Common myeloid progenitor, CD34-positive (primary cell): ENCODE measurements at regions not wholly inside any gene's neighbourhood (a gene's known extent, or its start where the extent isn't known, plus 50 kb on each side); places are given as distances from the start of the nearest gene placed in this dataset.
"Not testable (repeated sequence)": the region's sequence is repeated elsewhere in the genome, so short reads cannot be mapped to it uniquely, and the experiment has no call there.

Experiments used
- CTCF ChIA-PET: fragments of 350-600 bp; sonication (Branson Sonifier 250); formaldehyde crosslinking; loops from one replicate; lab custom pipeline; 2021; ENCODE audit warnings: antibody characterized with exemption; lab: Charles Lee
- POLR2A ChIA-PET: fragments of 350-600 bp; sonication (Branson Sonifier 250); formaldehyde crosslinking; loops from one replicate; lab custom pipeline; 2021; ENCODE audit warnings: antibody characterized with exemption; lab: Charles Lee
- DNase-seq, 3 donors: peaks; one replicate each; pipeline versions ENCODE4 v3.0.0 to v3.0.0-alpha.2; 2013
- H3K27ac ChIP-seq, 2 experiments: 1 replicate in 1 of 2; 2 replicates in 1 of 2; pipeline ENCODE4 v1.7.0; 2013; ENCODE audit warnings: inconsistent platforms in 2 of 2, low read length in 2 of 2, mild to moderate bottlenecking in 2 of 2, low read depth in 1 of 2, moderate library complexity in 1 of 2; ENCODE audit not compliant: severe bottlenecking in 2 of 2, insufficient read depth in 1 of 2, poor library complexity in 1 of 2
- H3K27me3 ChIP-seq, 5 experiments: replicated peaks in 2 of 5; 1 replicate in 3 of 5; 2 replicates in 2 of 5; pipeline versions ENCODE4 v1.6.1 to v1.7.0; 2013; ENCODE audit warnings: low read length in 4 of 5, mild to moderate bottlenecking in 2 of 5, moderate library complexity in 2 of 5, inconsistent platforms in 1 of 5; ENCODE audit not compliant: insufficient read depth in 5 of 5, control insufficient read depth in 4 of 5
- H3K36me3 ChIP-seq, 4 experiments: 1 replicate in 2 of 4; 2 replicates in 2 of 4; pipeline versions ENCODE4 v1.6.1 to v1.7.0; 2013; ENCODE audit warnings: low read length in 3 of 4, control low read depth in 1 of 4, mild to moderate bottlenecking in 1 of 4; ENCODE audit not compliant: control insufficient read depth in 4 of 4, insufficient read depth in 4 of 4
- H3K4me1 ChIP-seq, 4 experiments: 1 replicate in 3 of 4; 2 replicates in 1 of 4; pipeline versions ENCODE4 v1.6.1 to v1.7.1; 2013; ENCODE audit warnings: low read length in 3 of 4, mild to moderate bottlenecking in 3 of 4, control low read depth in 1 of 4, inconsistent platforms in 1 of 4, moderate library complexity in 1 of 4; ENCODE audit not compliant: control insufficient read depth in 4 of 4, insufficient read depth in 4 of 4; ENCODE audit errors: control extremely low read depth in 1 of 4
- H3K4me3 ChIP-seq, 7 experiments: 1 replicate in 4 of 7; 2 replicates in 3 of 7; pipeline versions ENCODE4 v1.5.1 to v1.7.0; 2013; ENCODE audit warnings: mild to moderate bottlenecking in 7 of 7, low read length in 6 of 7, moderate library complexity in 6 of 7, inconsistent platforms in 2 of 7, low read depth in 2 of 7, control low read depth in 1 of 7; ENCODE audit not compliant: insufficient read depth in 4 of 7, control insufficient read depth in 1 of 7; ENCODE audit errors: extremely low read depth in 1 of 7
- H3K9me3 ChIP-seq, 5 experiments: 1 replicate in 4 of 5; 2 replicates in 1 of 5; pipeline versions ENCODE4 v1.6.1 to v1.7.1; 2013; ENCODE audit warnings: low read length in 4 of 5, mild to moderate bottlenecking in 2 of 5, inconsistent platforms in 1 of 5, low read depth in 1 of 5, moderate library complexity in 1 of 5; ENCODE audit not compliant: control insufficient read depth in 4 of 5, insufficient read depth in 2 of 5; ENCODE audit errors: control extremely low read depth in 1 of 5
- WGBS: methylation state at CpG from one replicate; pipeline ENCODE4 v1.1.5; 2013; ENCODE audit not compliant: insufficient coverage; 5-methylcytosine and 5-hydroxymethylcytosine counted together

DNA sequence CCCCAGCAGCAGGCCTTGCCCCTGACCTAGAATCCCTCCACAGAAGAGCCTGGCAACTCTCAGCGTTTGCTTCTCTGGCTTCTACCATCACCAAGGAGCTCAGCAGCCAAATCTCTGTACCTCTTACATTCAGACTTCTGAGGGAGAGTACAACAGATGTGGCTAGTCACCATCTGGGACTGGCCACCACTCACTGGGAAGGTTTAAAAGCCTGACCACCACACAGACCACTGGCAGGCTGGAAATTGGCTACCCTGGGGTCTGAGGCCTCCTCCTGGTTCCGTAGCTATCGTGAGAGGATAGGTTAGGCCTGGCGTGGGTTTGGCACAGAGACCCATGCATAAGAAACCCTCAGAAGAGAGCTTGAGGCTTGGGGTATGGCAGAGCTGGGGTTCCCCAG is 478.5 kb upstream of the CADM1 start:
- no peak for DNase-seq
- WGBS, result 100% methylated on average over 4 of the region's 4 CpGs
- H3K36me3 ChIP-seq, result no peaks in the 10 kb centered on the region
- POLR2A ChIA-PET, result no interaction called here
- H3K27ac ChIP-seq, result no peak overlapping the region
- no peaks in the 10 kb centered on the region for H3K4me1 ChIP-seq
- H3K4me3 ChIP-seq, result no peak overlapping the region
- no peaks in the 10 kb centered on the region for H3K9me3 ChIP-seq
- H3K27me3 ChIP-seq, result peaks cover 0 to 11% (median 1%) of the 10 kb centered on the region in 5 experiments
- CTCF ChIA-PET, result no interaction called here

DNA sequence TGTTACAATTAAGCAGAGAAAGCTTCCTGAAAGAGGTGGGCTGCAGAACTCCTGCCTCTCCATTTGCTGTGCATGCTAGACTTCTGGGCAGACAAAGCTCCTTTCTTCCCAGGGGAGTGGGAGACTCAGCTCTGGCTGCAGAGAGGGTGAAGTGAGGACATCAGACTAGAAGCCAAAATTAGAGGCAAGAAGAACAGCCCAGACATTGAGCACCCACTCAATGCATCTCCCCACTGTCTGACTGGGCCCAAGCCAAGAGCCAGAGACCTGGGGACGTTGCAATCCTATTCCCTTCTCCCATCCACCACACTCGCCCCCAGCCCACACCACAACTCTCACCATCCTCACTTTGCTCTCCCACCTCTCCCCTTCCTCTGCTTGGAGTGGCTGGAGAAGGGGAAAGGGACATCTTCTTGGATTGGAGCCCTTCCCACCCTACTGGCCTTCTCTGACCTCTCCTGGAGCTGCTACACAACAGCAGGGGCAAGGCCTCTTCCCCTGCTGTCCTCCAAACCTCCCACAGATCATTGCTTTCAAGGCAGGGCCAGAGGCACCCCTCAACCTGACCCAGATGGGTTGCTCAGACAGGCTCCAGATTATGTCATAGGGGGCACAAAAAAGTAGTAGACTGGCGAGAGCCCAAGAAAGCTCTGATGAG is 477.7 kb upstream of the CADM1 start:
- POLR2A ChIA-PET, result no interaction called here
- WGBS, result 93% methylated on average over 1 of the region's 3 CpGs
- H3K9me3 ChIP-seq, result no peaks in the 10 kb centered on the region

DNA sequence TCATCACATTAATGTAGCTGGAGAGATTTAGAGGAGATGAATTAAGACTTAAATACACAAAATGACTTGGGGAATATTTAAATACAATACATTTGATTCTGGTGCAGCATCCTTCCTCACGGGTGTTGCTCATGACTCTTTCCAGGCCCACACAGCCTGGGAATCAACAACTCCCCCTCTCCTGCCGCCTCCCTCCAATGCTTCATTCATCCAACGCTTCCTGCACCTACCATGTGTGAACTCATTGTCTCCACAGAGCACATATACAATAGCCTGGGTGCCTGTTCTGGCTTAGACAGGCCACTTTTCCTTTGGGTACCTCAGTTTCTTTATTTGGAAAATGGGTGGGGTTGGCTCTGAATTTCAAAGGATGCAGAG is 476.9 kb upstream of the CADM1 start:
- 100% methylated on average over 2 of the region's 3 CpGs for WGBS
- Histone ChIP-seq H3K4me1 (no peaks in the 10 kb centered on the region), H3K36me3 (no peaks in the 10 kb centered on the region), H3K4me3 (no peak overlapping the region), H3K27ac (no peak overlapping the region), H3K27me3 (peaks cover 0 to 15% (median 6%) of the 10 kb centered on the region in 5 experiments), H3K9me3 (no peaks in the 10 kb centered on the region)
- ChIA-PET POLR2A (no interaction called here), CTCF (interaction anchor here (1.0 kb wide), 1 partner anchor 9 kb away, joined by 3 read pairs; no protein-coding TSS in a partner anchor)
- no peak for DNase-seq

More for the DNA sequence above, 477.7 kb upstream of the CADM1 start:
- no peak for DNase-seq
- CTCF ChIA-PET, result no interaction called here
- H3K36me3 ChIP-seq, result no peaks in the 10 kb centered on the region
- H3K4me3 ChIP-seq, result no peak overlapping the region
- no peaks in the 10 kb centered on the region for H3K4me1 ChIP-seq
- H3K27ac ChIP-seq, result no peak overlapping the region
- H3K27me3 ChIP-seq, result peaks cover 0 to 11% (median 2%) of the 10 kb centered on the region in 5 experiments

DNA sequence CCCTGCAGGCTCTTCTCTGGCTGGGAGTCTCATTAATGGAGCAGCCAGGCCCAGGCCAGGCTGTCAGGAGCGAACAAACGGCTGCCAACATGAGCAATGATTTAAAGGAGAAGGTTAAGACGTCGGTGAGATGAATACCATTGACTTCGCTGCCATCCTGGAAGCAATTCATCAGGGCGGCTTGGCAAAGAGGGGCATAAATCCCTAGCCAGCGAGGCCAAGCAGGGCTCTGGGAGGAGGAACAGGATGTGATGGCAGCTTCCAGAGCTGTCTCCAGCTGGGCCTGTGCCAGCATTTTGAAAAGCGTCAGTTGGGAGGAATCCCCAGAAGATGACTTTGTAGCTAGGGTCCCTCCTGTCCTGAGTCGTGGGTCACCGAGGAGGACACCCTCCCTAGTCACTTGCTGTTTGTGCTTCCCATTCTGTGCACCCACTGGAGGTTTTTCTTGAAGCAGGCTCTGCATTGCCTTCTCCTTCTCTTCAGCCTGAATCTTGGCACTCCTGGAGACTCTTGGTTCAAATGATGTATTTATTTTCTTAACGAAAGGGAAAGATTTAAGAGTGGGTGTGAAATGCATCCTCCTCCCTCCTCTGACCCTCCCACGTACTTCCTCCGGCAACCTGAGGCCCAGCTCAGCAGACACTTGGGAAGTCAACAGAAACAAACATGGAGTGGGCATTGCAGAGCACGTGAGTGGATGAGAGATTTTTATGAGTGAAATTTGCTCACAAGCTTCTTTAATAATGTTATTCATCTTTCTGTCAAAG is 476.3 kb upstream of the CADM1 start:
- no peak overlapping the region for H3K27ac ChIP-seq
- POLR2A ChIA-PET, result no interaction called here
- H3K4me1 ChIP-seq, result peaks cover 0 to 5% (median 2%) of the 10 kb centered on the region in 4 experiments
- H3K9me3 ChIP-seq, result no peaks in the 10 kb centered on the region
- CTCF ChIA-PET, result interaction anchor here (1.0 kb wide), 1 partner anchor 10 kb away, joined by 3 read pairs; no protein-coding TSS in a partner anchor
- H3K36me3 ChIP-seq, result no peaks in the 10 kb centered on the region
- 83% methylated on average over 11 of the region's 14 CpGs for WGBS
- no peak for DNase-seq
- H3K4me3 ChIP-seq, result no peak overlapping the region
- peaks cover 0 to 17% (median 8%) of the 10 kb centered on the region in 5 experiments for H3K27me3 ChIP-seq

DNA sequence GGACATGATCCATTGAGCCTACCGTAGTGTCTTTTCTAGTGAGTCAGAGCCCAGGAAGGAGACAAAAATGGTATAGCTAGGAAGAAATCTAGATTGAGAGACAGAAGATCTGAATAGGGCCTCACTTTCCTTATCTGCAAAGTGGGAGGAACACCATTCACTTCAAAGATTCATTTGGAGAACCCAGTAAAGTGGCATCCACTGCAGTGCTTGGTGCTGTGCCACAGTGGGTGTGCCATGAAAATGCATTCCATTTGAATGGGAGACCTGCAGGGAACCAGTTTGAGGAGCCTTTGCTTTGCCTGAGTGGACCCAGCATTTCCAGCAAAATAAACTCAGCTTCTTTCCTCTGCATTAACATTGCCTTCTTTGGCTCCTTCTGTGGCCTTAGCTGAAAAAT is 470.5 kb upstream of the CADM1 start:
- Histone ChIP-seq H3K36me3 (no peaks in the 10 kb centered on the region), H3K27ac (no peak overlapping the region), H3K9me3 (no peaks in the 10 kb centered on the region), H3K27me3 (peaks cover 0 to 17% (median 10%) of the 10 kb centered on the region in 5 experiments), H3K4me3 (peak overlapping the region in 1 of 7 experiments; percentile 84), H3K4me1 (peaks cover 0 to 13% (median 4%) of the 10 kb centered on the region in 4 experiments)
- CTCF ChIA-PET, result interaction anchor here (0.8 kb wide), 1 partner anchor 49 kb away, joined by 3 read pairs; no protein-coding TSS in a partner anchor
- DNase-seq, result peak in 1 of 3 donors; percentile 1
- 100% methylated on average over 1 of the region's 1 CpG for WGBS
- POLR2A ChIA-PET, result no interaction called here

DNA sequence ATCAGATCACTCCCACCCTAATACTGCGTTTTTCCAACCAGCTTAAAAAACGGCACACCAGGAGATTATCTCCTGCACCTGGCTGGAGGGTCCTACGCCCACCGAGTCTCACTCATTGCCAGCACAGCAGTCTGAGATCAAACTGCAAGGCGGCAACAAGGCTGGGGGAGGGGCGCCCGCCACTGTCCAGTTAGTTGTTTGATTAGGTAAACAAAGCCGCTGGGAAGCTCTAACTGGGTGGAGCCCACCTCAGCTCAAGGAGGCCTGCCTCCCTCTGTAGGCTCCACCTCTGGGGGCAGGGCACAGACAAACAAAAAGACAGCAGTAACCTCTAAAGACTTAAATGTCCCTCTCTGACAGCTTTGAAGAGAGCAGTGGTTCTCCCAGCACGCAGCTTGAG is 463.0 kb upstream of the CADM1 start:
- H3K4me1 ChIP-seq, H3K4me3 ChIP-seq, POLR2A ChIA-PET, DNase-seq, H3K27ac ChIP-seq, H3K27me3 ChIP-seq, H3K36me3 ChIP-seq, H3K9me3 ChIP-seq: not testable (repeated sequence)
- CTCF ChIA-PET, result interaction anchor here (1.5 kb wide), 1 partner anchor 17 kb away, joined by 4 read pairs; no protein-coding TSS in a partner anchor
- WGBS, result 67% methylated on average over 9 of the region's 9 CpGs
